Activated CD8-positive, alpha-beta T cell treated with anti-CD3 and anti-CD28 coated beads for 36 hours (primary cell): ENCODE measurements at regions not wholly inside any gene's neighbourhood (a gene's known extent, or its start where the extent isn't known, plus 50 kb on each side); places are given as distances from the start of the nearest gene placed in this dataset.

ENCODE experiments used
- ATAC-seq: fragments of 200-7000 bp; cut with Tn5 transposase; one replicate; pipeline ENCODE4 v1.10.0; 2021; ENCODE audit warnings: mild to moderate bottlenecking, moderate library complexity
- CTCF ChIA-PET: fragments of 350-600 bp; sonication (Branson Sonifier 250); formaldehyde crosslinking; loops from one replicate; lab custom pipeline; 2021; ENCODE audit warnings: antibody characterized with exemption; lab: Charles Lee
- POLR2A ChIA-PET: fragments of 350-600 bp; sonication (Branson Sonifier 250); formaldehyde crosslinking; loops from one replicate; lab custom pipeline; 2021; ENCODE audit warnings: antibody characterized with exemption; lab: Charles Lee
- DNase-seq: peaks from one replicate; pipeline ENCODE4 v3.0.0-alpha.2; 2020
- H3K27ac Mint-ChIP-seq: one replicate; pipeline ENCODE4 v1.8.0; 2021; ENCODE audit warnings: mild to moderate bottlenecking, mixed read lengths
- H3K27me3 Mint-ChIP-seq: one replicate; pipeline ENCODE4 v1.8.0; 2021; ENCODE audit warnings: mixed read lengths
- H3K36me3 Mint-ChIP-seq: one replicate; pipeline ENCODE4 v1.8.0; 2021; ENCODE audit warnings: low read depth, mixed read lengths
- H3K4me1 Mint-ChIP-seq: one replicate; pipeline ENCODE4 v1.8.0; 2021; ENCODE audit warnings: low read depth, mixed read lengths
- H3K4me3 Mint-ChIP-seq: one replicate; pipeline ENCODE4 v1.8.0; 2021; ENCODE audit warnings: mild to moderate bottlenecking, moderate library complexity, mixed read lengths
- H3K9me3 Mint-ChIP-seq: one replicate; pipeline ENCODE4 v1.8.0; 2021; ENCODE audit warnings: mixed read lengths
- CTCF ChIP-seq: fragments of 200-600 bp; IDR thresholded peaks from one replicate; pipeline ENCODE4 v1.8.0; 2022; ENCODE audit warnings: antibody characterized with exemption, mild to moderate bottlenecking
- intact Hi-C: fragments of 100-400 bp; cut with micrococcal nuclease; formaldehyde crosslinking; loops from one replicate; pipeline ENCODE4 v1.10.0; 2022

- H3K9me3 Mint-ChIP-seq, result no peaks in the 10 kb centered on the region
- DNase-seq, result no peak
- CTCF ChIA-PET, result no interaction called here
These were observed 112.1 kb upstream of the PIK3C3 start for GRCh38 chr18:41842886-41843285.

GRCh38 chr18:41829647-41830516, 125.2 kb upstream of the PIK3C3 start:
- no peak for TF ChIP-seq CTCF
- POLR2A ChIA-PET, result no interaction called here
- H3K36me3 Mint-ChIP-seq, result no peaks in the 10 kb centered on the region
- CTCF ChIA-PET, result interaction anchor here (0.7 kb wide), 1 partner anchor 259 kb away, joined by 3 read pairs; no protein-coding TSS in a partner anchor
- no peaks in the 10 kb centered on the region for H3K9me3 Mint-ChIP-seq
- ATAC-seq (no peak), DNase-seq (no peak)
- H3K27me3 Mint-ChIP-seq, result no peaks in the 10 kb centered on the region
- no peak overlapping the region for H3K4me3 Mint-ChIP-seq
- no peaks in the 10 kb centered on the region for H3K4me1 Mint-ChIP-seq
- intact Hi-C loops, result no loop called here
- no peak overlapping the region for H3K27ac Mint-ChIP-seq

More at GRCh38 chr18:41842886-41843285, 112.1 kb upstream of the PIK3C3 start:
- Mint-ChIP-seq H3K27ac (no peak overlapping the region), H3K4me3 (no peak overlapping the region), H3K4me1 (no peaks in the 10 kb centered on the region), H3K36me3 (no peaks in the 10 kb centered on the region), H3K27me3 (peaks cover 1% of the 10 kb centered on the region)
- POLR2A ChIA-PET, result no interaction called here
- no peak for TF ChIP-seq CTCF
- no peak for ATAC-seq
- intact Hi-C loops, result no loop called here

- Mint-ChIP-seq H3K9me3 (no peaks in the 10 kb centered on the region), H3K4me3 (no peak overlapping the region), H3K27me3 (no peaks in the 10 kb centered on the region), H3K36me3 (no peaks in the 10 kb centered on the region), H3K27ac (no peak overlapping the region), H3K4me1 (no peaks in the 10 kb centered on the region)
- intact Hi-C loops, result no loop called here
- POLR2A ChIA-PET, result no interaction called here
- CTCF ChIA-PET, result no interaction called here
- DNase-seq, result no peak
- no peak for TF ChIP-seq CTCF
- ATAC-seq, result no peak
These were observed 126.9 kb upstream of the PIK3C3 start for GRCh38 chr18:41828137-41828536.

- Mint-ChIP-seq H3K4me1 (peaks cover 4% of the 10 kb centered on the region), H3K4me3 (no peak overlapping the region), H3K9me3 (no peaks in the 10 kb centered on the region), H3K36me3 (no peaks in the 10 kb centered on the region), H3K27ac (no peak overlapping the region), H3K27me3 (peaks cover 5% of the 10 kb centered on the region)
- TF ChIP-seq CTCF, result no peak
- POLR2A ChIA-PET, result no interaction called here
- ATAC-seq, result no peak
- intact Hi-C loops, result no loop called here
- no peak for DNase-seq
- CTCF ChIA-PET, result no interaction called here
These were observed 134.2 kb upstream of the PIK3C3 start for GRCh38 chr18:41820784-41821183.
